PC-9 (cell line): ENCODE measurements at regions not wholly inside any gene's neighbourhood (a gene's known extent, or its start where the extent isn't known, plus 50 kb on each side); places are given as distances from the start of the nearest gene placed in this dataset.

Experiments used
- EZH2 ChIP-seq: fragments of 200-600 bp; sonication (generic); IDR thresholded peaks from 2 replicates; pipeline ENCODE4 v1.8.0; 2017; ENCODE audit warnings: antibody characterized with exemption, low read depth
- TF ChIP-seq, protein P1 (sequence below): fragments of 200-600 bp; sonication (generic); conservative IDR thresholded peaks from 2 replicates; pipeline ENCODE4 v1.6.1; 2017; ENCODE audit warnings: mixed run types, antibody characterized with exemption, mild to moderate bottlenecking, moderate library complexity

GRCh38 chr6:145022199-145022796 is 713.0 kb downstream of the EPM2A start:
- TF ChIP-seq, protein P1, sequence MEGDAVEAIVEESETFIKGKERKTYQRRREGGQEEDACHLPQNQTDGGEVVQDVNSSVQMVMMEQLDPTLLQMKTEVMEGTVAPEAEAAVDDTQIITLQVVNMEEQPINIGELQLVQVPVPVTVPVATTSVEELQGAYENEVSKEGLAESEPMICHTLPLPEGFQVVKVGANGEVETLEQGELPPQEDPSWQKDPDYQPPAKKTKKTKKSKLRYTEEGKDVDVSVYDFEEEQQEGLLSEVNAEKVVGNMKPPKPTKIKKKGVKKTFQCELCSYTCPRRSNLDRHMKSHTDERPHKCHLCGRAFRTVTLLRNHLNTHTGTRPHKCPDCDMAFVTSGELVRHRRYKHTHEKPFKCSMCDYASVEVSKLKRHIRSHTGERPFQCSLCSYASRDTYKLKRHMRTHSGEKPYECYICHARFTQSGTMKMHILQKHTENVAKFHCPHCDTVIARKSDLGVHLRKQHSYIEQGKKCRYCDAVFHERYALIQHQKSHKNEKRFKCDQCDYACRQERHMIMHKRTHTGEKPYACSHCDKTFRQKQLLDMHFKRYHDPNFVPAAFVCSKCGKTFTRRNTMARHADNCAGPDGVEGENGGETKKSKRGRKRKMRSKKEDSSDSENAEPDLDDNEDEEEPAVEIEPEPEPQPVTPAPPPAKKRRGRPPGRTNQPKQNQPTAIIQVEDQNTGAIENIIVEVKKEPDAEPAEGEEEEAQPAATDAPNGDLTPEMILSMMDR: no peak
- no peak for TF ChIP-seq EZH2
